ENCODE measurements at regions not wholly inside any gene's neighbourhood (a gene's known extent, or its start where the extent isn't known, plus 50 kb on each side); places are given as distances from the start of the nearest gene placed in this dataset.

GRCh38 chr14:65281991-65282895 lies 130.3 kb upstream of the FUT8 start:
- CTCF ChIA-PET (ENCODE audit: low intra/inter-chr PET ratio, low total read pairs): no interaction called here
- H3K4me2 ChIP-seq (ENCODE audit: low read depth, low read length): peak overlapping the region; percentile 54
- no peak overlapping the region; a peak in 2 of 6 replicates for H3K4me3 ChIP-seq (replicated peaks in 1 of 3; ENCODE audit: insufficient read depth in 1 of 3, low read depth in 2 of 3, low read length in 3 of 3)
- H3K4me1 ChIP-seq (ENCODE audit: insufficient read depth, low read length): peaks cover 24% of the 10 kb centered on the region
- intact Hi-C loops (cut with micrococcal nuclease; ENCODE audit: unreplicated experiment): no loop called here
- TF ChIP-seq ZNF562 (CRISPR knock-in tag; IDR thresholded peaks at IDR 0.05; ENCODE audit: borderline replicate concordance): no peak
- no peak for TF ChIP-seq MYPOP (CRISPR knock-in tag; IDR thresholded peaks at IDR 0.05)
- TF ChIP-seq HNRNPK (IDR thresholded peaks at IDR 0.05; ENCODE audit: low read depth, low read length, poor library complexity, severe bottlenecking): peak; percentile 18
- no peaks in the 10 kb centered on the region for H3K27me3 ChIP-seq (ENCODE audit: control insufficient read depth in 1 of 2, insufficient read depth in 2 of 2, low read length in 2 of 2)
- no TSS peak for BruUV-seq (replicated peaks)
- ATAC-seq (peak; percentile 39; the same call in 2 of the 3 replicates), FAIRE-seq (no peak), DNase-seq (ENCODE audit: low spot score) (no peak)
- H4K20me1 ChIP-seq (ENCODE audit: insufficient read depth, low read length): no peaks in the 10 kb centered on the region
- H3K9ac ChIP-seq (ENCODE audit: insufficient read depth, low read depth, low read length): no peak overlapping the region
- H3K9me3 ChIP-seq (ENCODE audit: low read length): no peaks in the 10 kb centered on the region
- H2AFZ ChIP-seq (ENCODE audit: low read length): no peak overlapping the region
- no peaks in the 10 kb centered on the region for H3K36me3 ChIP-seq (replicated peaks in 1 of 2; ENCODE audit: control insufficient read depth in 1 of 2, insufficient read depth in 2 of 2, low read length in 2 of 2)
- in situ Hi-C loops (cut with HindIII; ENCODE audit: extremely low pct_ligation_motif_present, low pct_unique_long_range_greater_than_20kb): no loop called here
- POLR2A ChIA-PET: interaction anchor here (2.8 kb wide), 1 partner anchor 44 kb away, joined by 8 read pairs; no protein-coding TSS in a partner anchor
- H3K27ac ChIP-seq (ENCODE audit: extremely low read length, insufficient read depth, low read length): no peak overlapping the region
- H3K79me2 ChIP-seq (ENCODE audit: insufficient read depth, low read length): no peaks in the 10 kb centered on the region
- 63% methylated on average over 9 of the region's 12 CpGs for WGBS (ENCODE audit: low lambda C conversion rate)

GRCh38 chr14:65282896-65283253 lies 129.7 kb upstream of the FUT8 start:
- intact Hi-C loops (cut with micrococcal nuclease; ENCODE audit: unreplicated experiment): no loop called here
- Histone ChIP-seq H3K27me3 (ENCODE audit: control insufficient read depth in 1 of 2, insufficient read depth in 2 of 2, low read length in 2 of 2) (no peaks in the 10 kb centered on the region), H3K4me3 (replicated peaks in 1 of 3; ENCODE audit: insufficient read depth in 1 of 3, low read depth in 2 of 3, low read length in 3 of 3) (no peak overlapping the region), H3K36me3 (replicated peaks in 1 of 2; ENCODE audit: control insufficient read depth in 1 of 2, insufficient read depth in 2 of 2, low read length in 2 of 2) (no peaks in the 10 kb centered on the region), H3K4me1 (ENCODE audit: insufficient read depth, low read length) (peaks cover 20% of the 10 kb centered on the region), H3K4me2 (ENCODE audit: low read depth, low read length) (no peak overlapping the region), H2AFZ (ENCODE audit: low read length) (no peak overlapping the region), H3K9me3 (ENCODE audit: low read length) (no peaks in the 10 kb centered on the region), H3K27ac (ENCODE audit: extremely low read length, insufficient read depth, low read length) (no peak overlapping the region), H3K9ac (ENCODE audit: insufficient read depth, low read depth, low read length) (no peak overlapping the region), H3K79me2 (ENCODE audit: insufficient read depth, low read length) (no peaks in the 10 kb centered on the region), H4K20me1 (ENCODE audit: insufficient read depth, low read length) (no peaks in the 10 kb centered on the region)
- ATAC-seq (no peak), FAIRE-seq (no peak), DNase-seq (ENCODE audit: low spot score) (no peak)
- 91% methylated on average over 3 of the region's 3 CpGs for WGBS (ENCODE audit: low lambda C conversion rate)
- BruUV-seq (replicated peaks): no TSS peak
- in situ Hi-C loops (cut with HindIII; ENCODE audit: extremely low pct_ligation_motif_present, low pct_unique_long_range_greater_than_20kb): no loop called here
- CTCF ChIA-PET (ENCODE audit: low intra/inter-chr PET ratio, low total read pairs): no interaction called here
- POLR2A ChIA-PET: interaction anchor here (2.8 kb wide), 1 partner anchor 44 kb away, joined by 8 read pairs; no protein-coding TSS in a partner anchor
- no peak for TF ChIP-seq KMT2A (CRISPR knock-in tag; IDR thresholded peaks at IDR 0.05)
- TF ChIP-seq TBX3 (IDR thresholded peaks at IDR 0.05; ENCODE audit: borderline replicate concordance): no peak
- TF ChIP-seq, protein P1, sequence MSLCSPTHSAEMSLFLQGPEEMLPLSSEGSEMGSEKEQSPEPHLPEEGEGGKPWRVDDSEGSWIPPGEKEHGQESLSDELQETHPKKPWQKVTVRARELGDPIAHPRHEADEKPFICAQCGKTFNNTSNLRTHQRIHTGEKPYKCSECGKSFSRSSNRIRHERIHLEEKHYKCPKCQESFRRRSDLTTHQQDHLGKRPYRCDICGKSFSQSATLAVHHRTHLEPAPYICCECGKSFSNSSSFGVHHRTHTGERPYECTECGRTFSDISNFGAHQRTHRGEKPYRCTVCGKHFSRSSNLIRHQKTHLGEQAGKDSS (CRISPR knock-in tag; IDR thresholded peaks at IDR 0.05; ENCODE audit: borderline replicate concordance, low read depth): no peak
- TF ChIP-seq PREB (CRISPR knock-in tag; IDR thresholded peaks at IDR 0.05): no peak
- TF ChIP-seq, protein P2, sequence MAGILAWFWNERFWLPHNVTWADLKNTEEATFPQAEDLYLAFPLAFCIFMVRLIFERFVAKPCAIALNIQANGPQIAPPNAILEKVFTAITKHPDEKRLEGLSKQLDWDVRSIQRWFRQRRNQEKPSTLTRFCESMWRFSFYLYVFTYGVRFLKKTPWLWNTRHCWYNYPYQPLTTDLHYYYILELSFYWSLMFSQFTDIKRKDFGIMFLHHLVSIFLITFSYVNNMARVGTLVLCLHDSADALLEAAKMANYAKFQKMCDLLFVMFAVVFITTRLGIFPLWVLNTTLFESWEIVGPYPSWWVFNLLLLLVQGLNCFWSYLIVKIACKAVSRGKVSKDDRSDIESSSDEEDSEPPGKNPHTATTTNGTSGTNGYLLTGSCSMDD (CRISPR knock-in tag; IDR thresholded peaks at IDR 0.05): no peak
- no peak for TF ChIP-seq ZNF441 (CRISPR knock-in tag; IDR thresholded peaks at IDR 0.05; ENCODE audit: borderline replicate concordance)
- TF ChIP-seq, protein P3, sequence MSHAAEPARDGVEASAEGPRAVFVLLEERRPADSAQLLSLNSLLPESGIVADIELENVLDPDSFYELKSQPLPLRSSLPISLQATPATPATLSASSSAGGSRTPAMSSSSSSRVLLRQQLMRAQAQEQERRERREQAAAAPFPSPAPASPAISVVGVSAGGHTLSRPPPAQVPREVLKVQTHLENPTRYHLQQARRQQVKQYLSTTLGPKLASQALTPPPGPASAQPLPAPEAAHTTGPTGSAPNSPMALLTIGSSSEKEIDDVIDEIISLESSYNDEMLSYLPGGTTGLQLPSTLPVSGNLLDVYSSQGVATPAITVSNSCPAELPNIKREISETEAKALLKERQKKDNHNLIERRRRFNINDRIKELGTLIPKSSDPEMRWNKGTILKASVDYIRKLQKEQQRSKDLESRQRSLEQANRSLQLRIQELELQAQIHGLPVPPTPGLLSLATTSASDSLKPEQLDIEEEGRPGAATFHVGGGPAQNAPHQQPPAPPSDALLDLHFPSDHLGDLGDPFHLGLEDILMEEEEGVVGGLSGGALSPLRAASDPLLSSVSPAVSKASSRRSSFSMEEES (CRISPR knock-in tag; IDR thresholded peaks at IDR 0.05): no peak
- TF ChIP-seq NRL (CRISPR knock-in tag; IDR thresholded peaks at IDR 0.05; ENCODE audit: borderline replicate concordance): no peak
